GM23338 (cell line): ENCODE measurements at regions not wholly inside any gene's neighbourhood (a gene's known extent, or its start where the extent isn't known, plus 50 kb on each side); places are given as distances from the start of the nearest gene placed in this dataset.

ENCODE experiments used
- ATAC-seq: fragments of 200-7000 bp; cut with Tn5 transposase; 3 replicates; pipeline ENCODE4 v1.9.1; 2020
- DNase-seq: peaks from one replicate; pipeline ENCODE4 v3.0.0-alpha.2; 2015; ENCODE audit warnings: low spot score
- H2AFZ ChIP-seq: fragments of 200-600 bp; sonication (generic); 2 replicates; pipeline ENCODE4 v1.8.0; 2016; ENCODE audit warnings: antibody characterized with exemption, mild to moderate bottlenecking, moderate library complexity
- H3F3A ChIP-seq: fragments of 200-600 bp; sonication (generic); replicated peaks from 2 replicates; pipeline ENCODE4 v1.8.0; 2017; ENCODE audit warnings: antibody characterized with exemption, mixed run types, low read depth
- H3K27ac ChIP-seq: fragments of 200-600 bp; sonication (generic); 2 replicates; pipeline ENCODE4 v1.6.1; 2016; ENCODE audit warnings: low read depth
- H3K27me3 ChIP-seq: fragments of 200-600 bp; sonication (generic); 2 replicates; pipeline ENCODE4 v1.8.0; 2016; ENCODE audit warnings: mild to moderate bottlenecking, mixed run types, moderate library complexity; ENCODE audit not compliant: insufficient read depth
- H3K36me3 ChIP-seq: fragments of 200-600 bp; sonication (generic); 2 replicates; pipeline ENCODE4 v1.8.0; 2016; ENCODE audit warnings: mild to moderate bottlenecking; ENCODE audit not compliant: insufficient read depth
- H3K4me1 ChIP-seq: fragments of 200-600 bp; sonication (generic); 2 replicates; pipeline ENCODE4 v1.8.0; 2016; ENCODE audit warnings: mild to moderate bottlenecking, moderate library complexity; ENCODE audit not compliant: insufficient read depth
- H3K4me2 ChIP-seq: fragments of 200-600 bp; sonication (generic); 2 replicates; pipeline ENCODE4 v1.7.1; 2017; ENCODE audit warnings: mixed run types
- H3K4me3 ChIP-seq: fragments of 200-600 bp; sonication (generic); 2 replicates; pipeline ENCODE4 v1.6.1; 2016; ENCODE audit warnings: mixed run types
- H3K79me2 ChIP-seq: fragments of 200-600 bp; sonication (generic); replicated peaks from 2 replicates; pipeline ENCODE4 v1.8.0; 2017; ENCODE audit warnings: mild to moderate bottlenecking; ENCODE audit not compliant: insufficient read depth
- H3K9me2 ChIP-seq: fragments of 200-600 bp; sonication (generic); 2 replicates; pipeline ENCODE4 v1.8.0; 2017; ENCODE audit not compliant: insufficient read depth
- H4K20me1 ChIP-seq: fragments of 200-600 bp; sonication (generic); replicated peaks from 2 replicates; pipeline ENCODE4 v1.8.0; 2017; ENCODE audit warnings: mild to moderate bottlenecking; ENCODE audit not compliant: insufficient read depth
- H3K27ac Mint-ChIP-seq: 2 replicates; pipeline ENCODE4 v1.8.0; 2020; ENCODE audit warnings: inconsistent platforms, mild to moderate bottlenecking, moderate library complexity, mixed read lengths
- H3K27me3 Mint-ChIP-seq: 3 replicates; pipeline ENCODE4 v1.8.0; 2022; ENCODE audit warnings: low read depth, mild to moderate bottlenecking, moderate library complexity, mixed read lengths, inconsistent platforms; ENCODE audit not compliant: insufficient read depth, poor library complexity
- H3K36me3 Mint-ChIP-seq: 3 replicates; pipeline ENCODE4 v1.8.0; 2021; ENCODE audit warnings: low read depth, mild to moderate bottlenecking, inconsistent platforms, moderate library complexity, mixed read lengths
- H3K4me1 Mint-ChIP-seq: 3 replicates; pipeline ENCODE4 v1.8.0; 2020; ENCODE audit warnings: mild to moderate bottlenecking, inconsistent platforms, mixed read lengths
- H3K4me3 Mint-ChIP-seq: 3 replicates; pipeline ENCODE4 v1.8.0; 2021; ENCODE audit warnings: moderate library complexity, mild to moderate bottlenecking, inconsistent platforms, mixed read lengths
- H3K9me3 Mint-ChIP-seq: 3 replicates; pipeline ENCODE4 v1.8.0; 2020; ENCODE audit warnings: moderate library complexity, mild to moderate bottlenecking, inconsistent platforms, mixed read lengths
- CREB1 ChIP-seq: fragments of 250-450 bp; sonication (Bioruptor Pico); IDR thresholded peaks from 2 replicates; pipeline ENCODE4 v1.5.0; 2020; ENCODE audit warnings: low read depth, mild to moderate bottlenecking, moderate library complexity
- CTCF ChIP-seq, 2 experiments: fragments of 200-600 bp in 1 of 2; sonication (generic) in 1 of 2; conservative IDR thresholded peaks; 2 replicates each; pipeline versions ENCODE4 v1.5.1 to v1.6.1; 2016 to 2017; ENCODE audit warnings: antibody characterized with exemption in 2 of 2, low read depth in 2 of 2, mild to moderate bottlenecking in 2 of 2, moderate library complexity in 1 of 2
- ETS1 ChIP-seq: IDR thresholded peaks from 2 replicates; pipeline ENCODE4 v1.6.1; 2016; ENCODE audit warnings: antibody characterized with exemption
- EZH2 ChIP-seq: fragments of 200-600 bp; sonication (generic); IDR thresholded peaks from one replicate; pipeline ENCODE4 v1.8.0; 2017; ENCODE audit warnings: antibody characterized with exemption, mild to moderate bottlenecking, low read depth; ENCODE audit not compliant: unreplicated experiment
- EZH2phosphoT487 ChIP-seq: fragments of 200-600 bp; sonication (generic); IDR thresholded peaks from one replicate; pipeline ENCODE4 v1.8.1; 2018; ENCODE audit warnings: antibody characterized with exemption; ENCODE audit not compliant: unreplicated experiment
- JUNB ChIP-seq: IDR thresholded peaks from one replicate; pipeline ENCODE4 v1.6.1; 2016; ENCODE audit warnings: antibody characterized with exemption; ENCODE audit not compliant: unreplicated experiment
- NANOG ChIP-seq: IDR thresholded peaks from 2 replicates; pipeline ENCODE4 v1.6.1; 2016; ENCODE audit warnings: antibody characterized with exemption, borderline replicate concordance
- POLR2AphosphoS5 ChIP-seq: IDR thresholded peaks from 2 replicates; pipeline ENCODE4 v1.6.1; 2016; ENCODE audit warnings: antibody characterized with exemption, low read depth
- REST ChIP-seq: IDR thresholded peaks from one replicate; pipeline ENCODE4 v1.6.1; 2018; ENCODE audit warnings: antibody characterized with exemption; ENCODE audit not compliant: unreplicated experiment
- STAT1 ChIP-seq: IDR thresholded peaks from one replicate; pipeline ENCODE4 v1.6.1; 2016; ENCODE audit warnings: antibody characterized with exemption; ENCODE audit not compliant: unreplicated experiment
- ZNF114 ChIP-seq: fragments of 250-450 bp; sonication (Bioruptor Pico); IDR thresholded peaks from 2 replicates; pipeline ENCODE4 v1.5.0; 2020; ENCODE audit warnings: mild to moderate bottlenecking, moderate library complexity
- ZNF331 ChIP-seq: fragments of 250-450 bp; sonication (Bioruptor Pico); IDR thresholded peaks from 2 replicates; pipeline ENCODE4 v1.5.0; 2020; ENCODE audit warnings: low read depth, mild to moderate bottlenecking, moderate library complexity
- ZNF462 ChIP-seq: fragments of 250-450 bp; sonication (Bioruptor Pico); IDR thresholded peaks from 2 replicates; pipeline ENCODE4 v1.5.0; 2020; ENCODE audit warnings: mild to moderate bottlenecking, moderate library complexity

GRCh38 chr7:356691-357462 lies 66.9 kb downstream of the FOXL3 start:
- Mint-ChIP-seq H3K27ac (no peak overlapping the region), H3K36me3 (peaks cover 2% of the 10 kb centered on the region; the same call in 2 of the 3 replicates), H3K27me3 (peaks cover 2% of the 10 kb centered on the region), H3K4me3 (no peak overlapping the region), H3K4me1 (peaks cover 6% of the 10 kb centered on the region; the same call in 1 of the 3 replicates), H3K9me3 (no peaks in the 10 kb centered on the region; the same call in 2 of the 3 replicates)
- TF ChIP-seq JUNB (no peak), ZNF114 (no peak), ETS1 (no peak), REST (no peak), POLR2AphosphoS5 (no peak), NANOG (no peak), ZNF462 (CRISPR knock-in tag) (no peak), EZH2phosphoT487 (no peak), EZH2 (no peak), CREB1 (CRISPR knock-in tag) (no peak), STAT1 (no peak), CTCF (conservative IDR thresholded peaks at IDR 0.05; ENCODE audit: low read depth in 2 of 2) (no peak), ZNF331 (CRISPR knock-in tag) (no peak)
- Histone ChIP-seq H3F3A (no peaks in the 10 kb centered on the region), H3K4me1 (no peaks in the 10 kb centered on the region), H3K36me3 (no peaks in the 10 kb centered on the region), H3K27me3 (no peaks in the 10 kb centered on the region), H3K79me2 (no peaks in the 10 kb centered on the region), H3K4me3 (no peak overlapping the region), H3K9me2 (no peaks in the 10 kb centered on the region), H3K27ac (no peak overlapping the region), H3K4me2 (no peak overlapping the region), H4K20me1 (no peaks in the 10 kb centered on the region), H2AFZ (no peak overlapping the region)
- ATAC-seq (peak; percentile 28; the same call in 2 of the 3 replicates), DNase-seq (no peak)
